ENCODE measurements at regions not wholly inside any gene's neighbourhood (a gene's known extent, or its start where the extent isn't known, plus 50 kb on each side); places are given as distances from the start of the nearest gene placed in this dataset.

DNA sequence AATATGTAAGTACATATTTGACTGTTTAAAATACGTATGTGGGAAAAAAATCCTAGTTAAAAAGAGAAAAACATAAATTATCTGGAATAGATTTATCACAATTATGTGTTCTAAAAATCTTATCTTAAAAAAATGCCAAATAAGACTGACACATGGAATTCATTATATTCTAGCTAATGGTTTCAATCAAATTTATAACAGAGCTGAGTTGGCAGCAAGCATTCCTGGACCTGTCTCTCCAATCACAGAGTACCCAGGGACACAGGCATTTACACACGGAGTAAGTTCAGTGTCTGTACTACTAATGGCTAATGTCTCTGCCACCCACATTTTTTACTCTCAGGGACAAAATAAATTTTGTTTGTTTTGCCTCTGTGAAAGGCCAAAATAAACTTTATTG, 122.3 kb downstream of the RPS12 start:
- WGBS, 2 donors: 45 to 64% methylated on average over 2 of the region's 2 CpGs
- intact Hi-C loops (cut with DNase I; ENCODE audit: low total_unique reads): no loop called here
- TF ChIP-seq POLR2A (IDR thresholded peaks at IDR 0.05): no peak
- TF ChIP-seq, protein P1, sequence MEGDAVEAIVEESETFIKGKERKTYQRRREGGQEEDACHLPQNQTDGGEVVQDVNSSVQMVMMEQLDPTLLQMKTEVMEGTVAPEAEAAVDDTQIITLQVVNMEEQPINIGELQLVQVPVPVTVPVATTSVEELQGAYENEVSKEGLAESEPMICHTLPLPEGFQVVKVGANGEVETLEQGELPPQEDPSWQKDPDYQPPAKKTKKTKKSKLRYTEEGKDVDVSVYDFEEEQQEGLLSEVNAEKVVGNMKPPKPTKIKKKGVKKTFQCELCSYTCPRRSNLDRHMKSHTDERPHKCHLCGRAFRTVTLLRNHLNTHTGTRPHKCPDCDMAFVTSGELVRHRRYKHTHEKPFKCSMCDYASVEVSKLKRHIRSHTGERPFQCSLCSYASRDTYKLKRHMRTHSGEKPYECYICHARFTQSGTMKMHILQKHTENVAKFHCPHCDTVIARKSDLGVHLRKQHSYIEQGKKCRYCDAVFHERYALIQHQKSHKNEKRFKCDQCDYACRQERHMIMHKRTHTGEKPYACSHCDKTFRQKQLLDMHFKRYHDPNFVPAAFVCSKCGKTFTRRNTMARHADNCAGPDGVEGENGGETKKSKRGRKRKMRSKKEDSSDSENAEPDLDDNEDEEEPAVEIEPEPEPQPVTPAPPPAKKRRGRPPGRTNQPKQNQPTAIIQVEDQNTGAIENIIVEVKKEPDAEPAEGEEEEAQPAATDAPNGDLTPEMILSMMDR (IDR thresholded peaks at IDR 0.05): no peak
- no peak for DNase-seq (ENCODE audit: low spot score in 2 of 2)
- H3K4me3 ChIP-seq (ENCODE audit: low read depth, poor library complexity, severe bottlenecking): no peak overlapping the region

DNA sequence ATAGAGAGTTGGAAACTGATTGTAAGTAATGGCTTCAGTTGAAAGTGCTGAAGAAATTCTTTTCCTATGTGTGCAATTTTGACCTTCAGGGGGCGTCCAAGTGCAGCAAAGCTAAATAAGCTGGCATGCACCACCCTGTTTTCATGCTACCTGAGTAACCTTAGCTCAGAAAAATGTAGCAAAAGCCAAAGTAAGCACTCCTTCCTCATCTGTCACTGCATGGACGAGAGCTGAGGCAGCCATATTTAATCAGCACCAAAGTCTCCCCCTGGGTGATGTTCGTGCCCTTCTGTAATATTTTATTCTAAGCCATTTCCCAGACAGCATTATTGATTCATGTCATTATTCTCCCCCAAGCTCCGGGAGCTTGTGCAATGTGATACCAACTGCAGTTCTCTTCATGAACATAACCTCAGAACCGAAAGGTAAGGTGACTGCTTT, 123.1 kb downstream of the RPS12 start:
- intact Hi-C loops (cut with DNase I; ENCODE audit: low total_unique reads): no loop called here
- 33 to 34% methylated on average over 5 of the region's 5 CpGs for whole genome bisulfite sequencing, 2 donors
- DNase-seq (ENCODE audit: low spot score in 2 of 2): no peak
- H3K4me3 ChIP-seq (ENCODE audit: low read depth, poor library complexity, severe bottlenecking): no peak overlapping the region
- no peak for TF ChIP-seq POLR2A (IDR thresholded peaks at IDR 0.05)
- TF ChIP-seq, protein P1 (IDR thresholded peaks at IDR 0.05): no peak

DNA sequence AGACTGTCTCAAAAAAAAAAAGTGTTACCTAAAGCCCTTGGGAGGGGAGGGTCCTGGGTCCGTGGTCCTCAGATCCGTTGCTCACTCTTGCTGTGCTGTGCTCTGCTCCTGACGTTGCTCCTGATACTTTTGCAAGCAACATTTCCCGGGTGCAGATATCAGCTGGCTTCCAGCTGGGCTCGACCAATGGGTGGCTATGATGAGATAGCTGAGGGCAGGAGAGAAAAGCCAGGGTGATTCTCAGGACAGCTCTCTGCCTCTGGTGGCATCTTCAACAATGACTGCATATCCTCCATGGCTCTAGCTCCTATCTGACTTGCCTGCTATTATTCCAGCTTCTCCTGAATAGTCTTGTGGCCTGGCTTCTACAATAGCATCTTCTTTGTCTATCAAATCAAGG, 134.5 kb downstream of the RPS12 start:
- intact Hi-C loops (cut with DNase I; ENCODE audit: low total_unique reads): no loop called here
- 75 to 79% methylated on average over 5 of the region's 5 CpGs for WGBS, 2 donors
- TF ChIP-seq POLR2A (IDR thresholded peaks at IDR 0.05): no peak
- TF ChIP-seq, protein P1 (IDR thresholded peaks at IDR 0.05): no peak
- H3K4me3 ChIP-seq (ENCODE audit: low read depth, poor library complexity, severe bottlenecking): no peak overlapping the region
- DNase-seq (ENCODE audit: low spot score in 2 of 2): no peak

DNA sequence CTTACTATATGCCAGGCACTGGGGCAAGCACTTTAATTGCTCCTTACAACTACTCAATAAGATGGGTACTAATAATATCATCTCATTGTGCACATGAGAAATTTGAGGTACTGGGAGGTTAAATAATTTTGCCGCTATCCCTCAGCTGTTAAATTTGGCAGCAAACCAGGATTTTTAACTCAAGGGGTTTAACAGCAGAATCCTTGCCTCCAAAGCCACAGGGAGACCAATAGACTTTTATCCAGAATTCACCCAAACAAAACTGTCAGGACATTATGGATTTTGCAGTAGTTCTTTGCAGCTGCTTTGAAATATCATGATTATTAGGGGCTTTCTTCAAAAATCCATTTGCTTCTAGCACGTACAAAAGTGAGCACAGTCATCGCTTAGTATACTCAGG, 136.2 kb downstream of the RPS12 start:
- WGBS, 2 donors: 83% methylated on average over 3 of the region's 3 CpGs
- H3K4me3 ChIP-seq (ENCODE audit: low read depth, poor library complexity, severe bottlenecking): no peak overlapping the region
- intact Hi-C loops (cut with DNase I; ENCODE audit: low total_unique reads): no loop called here
- TF ChIP-seq, protein P1 (IDR thresholded peaks at IDR 0.05): no peak
- TF ChIP-seq POLR2A (IDR thresholded peaks at IDR 0.05): no peak
- DNase-seq (ENCODE audit: low spot score in 2 of 2): no peak

DNA sequence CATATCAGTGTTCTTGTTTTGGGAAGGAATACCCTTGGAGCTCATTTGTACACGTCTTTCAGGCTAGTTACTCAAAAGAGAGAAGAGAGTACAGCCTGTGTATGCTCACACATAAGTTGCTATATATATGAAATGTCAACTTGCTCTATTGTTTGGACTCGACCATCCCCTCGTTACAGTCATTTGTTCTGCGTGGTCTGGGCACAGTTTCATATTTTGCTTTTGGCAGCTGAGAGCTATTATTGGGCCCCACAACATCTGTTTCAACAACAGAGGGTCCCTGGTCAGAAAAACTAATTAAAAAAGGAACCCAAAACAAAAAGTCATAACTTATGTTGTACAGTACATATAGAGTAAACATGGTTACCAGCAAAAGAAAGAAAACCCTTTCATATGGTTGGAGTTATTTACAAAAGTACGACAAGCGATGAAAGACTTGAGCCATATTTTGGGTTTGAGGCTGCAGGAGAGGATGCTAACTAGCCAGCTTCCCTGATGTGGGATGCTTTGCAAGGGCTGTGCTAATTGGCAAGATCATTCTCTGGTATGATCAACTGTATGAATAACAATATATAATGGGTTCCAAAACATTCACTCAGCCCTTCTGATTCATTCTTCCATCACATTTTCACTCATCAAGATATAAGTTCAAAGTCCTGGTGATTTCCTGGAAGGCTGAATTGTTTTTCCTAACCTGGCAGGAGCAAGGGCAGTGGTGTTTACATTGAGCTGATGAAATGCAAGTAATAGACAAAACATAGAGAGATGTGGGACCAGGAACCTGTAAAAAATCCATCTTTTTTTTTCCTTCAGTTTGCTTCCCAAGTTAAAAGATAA, 137.9 kb downstream of the RPS12 start:
- TF ChIP-seq, protein P1 (IDR thresholded peaks at IDR 0.05): no peak
- TF ChIP-seq POLR2A (IDR thresholded peaks at IDR 0.05): no peak
- intact Hi-C loops (cut with DNase I; ENCODE audit: low total_unique reads): no loop called here
- WGBS, 2 donors: 60 to 66% methylated on average over 6 of the region's 6 CpGs

DNA sequence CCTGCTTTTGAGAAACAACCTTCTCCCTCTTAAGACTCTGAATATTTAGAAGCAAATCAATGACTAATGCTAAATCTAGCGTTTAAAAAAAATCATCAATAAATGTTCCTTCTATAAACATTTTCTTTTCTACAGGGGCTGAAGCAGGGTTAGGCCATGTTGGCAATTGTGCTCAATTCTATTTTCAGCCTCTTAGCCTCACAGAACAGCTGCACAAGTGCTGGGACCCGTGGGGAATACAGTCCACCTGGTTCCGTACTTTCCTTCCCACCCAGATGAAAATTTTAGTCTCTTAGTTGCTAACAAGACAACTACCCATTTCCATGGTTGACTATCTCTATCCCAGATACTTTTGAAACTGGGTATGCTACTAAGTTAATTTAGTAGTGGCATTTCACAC, 138.6 kb downstream of the RPS12 start:
- WGBS, 2 donors: 75 to 80% methylated on average over 3 of the region's 3 CpGs
- no peak overlapping the region for H3K4me3 ChIP-seq (ENCODE audit: low read depth, poor library complexity, severe bottlenecking)
- intact Hi-C loops (cut with DNase I; ENCODE audit: low total_unique reads): no loop called here
- no peak for TF ChIP-seq POLR2A (IDR thresholded peaks at IDR 0.05)
- TF ChIP-seq, protein P1 (IDR thresholded peaks at IDR 0.05): no peak
- DNase-seq (ENCODE audit: low spot score in 2 of 2): no peak

More for the DNA sequence above, 137.9 kb downstream of the RPS12 start:
- H3K4me3 ChIP-seq (ENCODE audit: low read depth, poor library complexity, severe bottlenecking): no peak overlapping the region
- DNase-seq (ENCODE audit: low spot score in 2 of 2): no peak
